GM18505 (cell line): ENCODE measurements at regions not wholly inside any gene's neighbourhood (a gene's known extent, or its start where the extent isn't known, plus 50 kb on each side); places are given as distances from the start of the nearest gene placed in this dataset.
"Not testable (repeated sequence)": the region's sequence is repeated elsewhere in the genome, so short reads cannot be mapped to it uniquely, and the experiment has no call there.

Source experiments
- ATAC-seq: cut with Tn5 transposase; IDR thresholded peaks from one replicate; pipeline ENCODE4 v1.9.1; 2021; ENCODE audit not compliant: unreplicated experiment
- POLR2A ChIP-seq: IDR thresholded peaks from 4 replicates; pipeline ENCODE4 v1.6.1; 2011; ENCODE audit warnings: borderline replicate concordance; ENCODE audit not compliant: insufficient read depth, insufficient read length; ENCODE audit errors: extremely low read depth

GRCh38 chr12:62170241-62170640 lies 90.0 kb upstream of the USP15 start:
- ATAC-seq = no peak
- TF ChIP-seq POLR2A = no peak

DNA sequence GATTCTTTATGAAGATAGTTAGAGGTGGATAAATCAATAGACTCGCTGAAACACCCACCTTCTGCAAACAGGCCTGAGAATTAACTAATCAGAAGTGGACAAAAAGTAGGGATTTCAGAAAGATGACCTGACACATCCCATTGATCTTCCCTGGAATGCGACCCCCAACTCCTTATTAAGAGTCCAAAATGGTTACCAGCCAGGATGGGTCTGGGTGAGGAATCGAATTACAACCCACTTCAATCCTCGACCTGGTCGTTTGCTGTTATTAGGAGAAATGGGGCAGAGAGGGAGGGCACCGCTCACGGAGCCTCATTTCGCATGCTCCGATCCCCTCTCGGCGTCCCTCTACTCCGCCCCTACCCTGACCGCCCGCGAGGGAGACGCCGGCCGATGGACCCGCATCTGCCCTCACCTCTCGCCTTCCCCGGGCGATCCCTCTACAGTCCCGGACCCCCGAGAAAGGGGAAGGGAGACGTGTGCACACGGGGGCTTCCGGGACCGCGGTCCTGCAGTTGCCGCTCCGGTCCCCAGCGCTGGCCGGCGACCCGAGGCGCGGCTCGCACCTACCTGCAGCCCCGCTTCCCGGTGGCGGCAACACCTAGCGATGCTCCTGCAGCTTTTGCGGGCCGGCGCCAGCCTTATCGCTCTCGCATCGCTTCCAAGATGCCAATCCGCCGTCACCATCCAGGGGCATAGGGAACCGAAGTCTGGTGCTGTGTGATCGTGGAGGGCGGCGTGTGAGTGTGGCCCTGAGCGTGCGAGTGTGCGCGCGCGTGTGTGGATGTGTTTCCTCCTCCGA lies 69.3 kb upstream of the USP15 start:
- ATAC-seq = no peak
- no peak for TF ChIP-seq POLR2A

- no peak for TF ChIP-seq POLR2A
- ATAC-seq = no peak
Measured at GRCh38 chr12:62191491-62192179, 68.6 kb upstream of the USP15 start.

GRCh38 chr12:62192180-62192902 lies 67.9 kb upstream of the USP15 start:
- TF ChIP-seq POLR2A = no peak
- peak; percentile 82 for ATAC-seq

- peak; percentile 25 for ATAC-seq
- no peak for TF ChIP-seq POLR2A
Measured at GRCh38 chr12:62192903-62193250, 67.3 kb upstream of the USP15 start.

GRCh38 chr12:62194031-62194430 lies 66.2 kb upstream of the USP15 start:
- no peak for ATAC-seq
- TF ChIP-seq POLR2A = no peak

- TF ChIP-seq POLR2A = no peak
- ATAC-seq = no peak
Measured at GRCh38 chr12:62194616-62195015, 65.6 kb upstream of the USP15 start.

GRCh38 chr12:62196146-62196545 lies 64.1 kb upstream of the USP15 start:
- no peak for TF ChIP-seq POLR2A
- no peak for ATAC-seq

DNA sequence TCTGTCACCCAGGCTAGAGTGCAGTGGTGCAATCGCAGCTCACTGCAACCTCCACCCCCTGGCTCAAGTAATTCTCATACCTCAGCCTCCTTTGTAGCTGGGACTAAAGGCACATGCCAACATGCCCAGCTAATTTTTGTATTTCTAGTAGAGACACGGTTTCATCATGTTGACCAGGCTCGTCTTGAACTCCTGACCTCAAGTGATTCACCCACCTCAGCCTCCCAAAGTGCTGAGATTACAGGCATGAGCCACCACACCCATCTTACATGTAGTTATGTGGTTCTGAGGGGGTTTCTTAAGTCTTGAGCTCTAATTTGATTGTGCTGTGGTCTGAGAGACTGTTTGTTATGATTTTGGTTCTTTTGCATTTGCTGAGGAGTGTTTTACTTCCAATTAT lies 57.3 kb upstream of the USP15 start:
- ATAC-seq = not testable (repeated sequence)

- TF ChIP-seq POLR2A = no peak
- no peak for ATAC-seq
Measured at GRCh38 chr12:62205346-62205745, 54.9 kb upstream of the USP15 start.

DNA sequence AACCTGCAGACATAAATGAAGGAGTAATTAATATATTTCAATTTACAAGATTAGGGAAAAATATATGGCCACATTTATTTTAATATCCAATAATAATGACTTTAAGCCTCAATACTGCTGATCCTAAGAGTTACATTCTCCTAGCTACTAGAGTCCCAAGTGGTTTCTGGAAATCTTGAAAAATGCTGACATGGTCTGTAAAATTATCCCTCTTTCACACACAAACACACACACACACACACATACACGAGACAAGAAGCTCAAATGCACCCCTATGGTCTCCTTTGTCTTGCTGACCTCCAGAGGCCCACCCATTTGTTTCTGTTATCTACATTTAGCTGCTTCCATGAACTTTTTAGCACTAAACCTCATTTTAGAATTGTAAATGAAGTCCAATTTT lies 53.0 kb upstream of the USP15 start:
- no peak for TF ChIP-seq POLR2A
- ATAC-seq = no peak
